Gastrocnemius medialis (tissue), 4 donors: ENCODE measurements at regions not wholly inside any gene's neighbourhood (a gene's known extent, or its start where the extent isn't known, plus 50 kb on each side); places are given as distances from the start of the nearest gene placed in this dataset.

Experiments used
- CTCF ChIP-seq, 5 experiments: fragments of 450-650 bp in 3 of 5; fragments of 200-600 bp in 2 of 5; sonication (generic) in 2 of 5; IDR thresholded peaks in 4 of 5; conservative IDR thresholded peaks in 1 of 5; 1 replicate in 4 of 5; 2 replicates in 1 of 5; pipeline ENCODE4 v1.5.1; 2016 to 2019; ENCODE audit warnings: antibody characterized with exemption in 5 of 5, mild to moderate bottlenecking in 3 of 5, moderate library complexity in 3 of 5
- POLR2A ChIP-seq, 2 donors: fragments of 450-650 bp; IDR thresholded peaks; one replicate each; pipeline ENCODE4 v1.6.1; 2017; ENCODE audit warnings: antibody characterized with exemption in 2 of 2, mild to moderate bottlenecking in 2 of 2, moderate library complexity in 2 of 2

- TF ChIP-seq POLR2A (IDR thresholded peaks at IDR 0.05), result no peak
- no peak for TF ChIP-seq CTCF (IDR thresholded peaks at IDR 0.05 in 4 of 5, conservative IDR thresholded peaks at IDR 0.05 in 1 of 5)
These were observed 183.2 kb downstream of the NDFIP2 start for GRCh38 chr13:79663977-79664636.
